Rectal smooth muscle tissue (tissue), 1 donor: ENCODE measurements at regions not wholly inside any gene's neighbourhood (a gene's known extent, or its start where the extent isn't known, plus 50 kb on each side); places are given as distances from the start of the nearest gene placed in this dataset.

Experiments
- H3K27ac ChIP-seq: one replicate; pipeline ENCODE4 v1.7.0; 2013; ENCODE audit warnings: low read depth, low read length, inconsistent platforms
- H3K27me3 ChIP-seq: one replicate; pipeline ENCODE4 v1.7.0; 2013; ENCODE audit warnings: low read length; ENCODE audit not compliant: control insufficient read depth, insufficient read depth
- H3K36me3 ChIP-seq: one replicate; pipeline ENCODE4 v1.7.0; 2013; ENCODE audit warnings: low read length; ENCODE audit not compliant: control insufficient read depth, insufficient read depth
- H3K4me1 ChIP-seq: one replicate; pipeline ENCODE4 v1.7.0; 2013; ENCODE audit warnings: low read length; ENCODE audit not compliant: control insufficient read depth, insufficient read depth
- H3K4me3 ChIP-seq: one replicate; pipeline ENCODE4 v1.7.0; 2013; ENCODE audit warnings: low read length
- H3K9ac ChIP-seq: one replicate; pipeline ENCODE4 v1.7.0; 2013; ENCODE audit warnings: low read length

DNA sequence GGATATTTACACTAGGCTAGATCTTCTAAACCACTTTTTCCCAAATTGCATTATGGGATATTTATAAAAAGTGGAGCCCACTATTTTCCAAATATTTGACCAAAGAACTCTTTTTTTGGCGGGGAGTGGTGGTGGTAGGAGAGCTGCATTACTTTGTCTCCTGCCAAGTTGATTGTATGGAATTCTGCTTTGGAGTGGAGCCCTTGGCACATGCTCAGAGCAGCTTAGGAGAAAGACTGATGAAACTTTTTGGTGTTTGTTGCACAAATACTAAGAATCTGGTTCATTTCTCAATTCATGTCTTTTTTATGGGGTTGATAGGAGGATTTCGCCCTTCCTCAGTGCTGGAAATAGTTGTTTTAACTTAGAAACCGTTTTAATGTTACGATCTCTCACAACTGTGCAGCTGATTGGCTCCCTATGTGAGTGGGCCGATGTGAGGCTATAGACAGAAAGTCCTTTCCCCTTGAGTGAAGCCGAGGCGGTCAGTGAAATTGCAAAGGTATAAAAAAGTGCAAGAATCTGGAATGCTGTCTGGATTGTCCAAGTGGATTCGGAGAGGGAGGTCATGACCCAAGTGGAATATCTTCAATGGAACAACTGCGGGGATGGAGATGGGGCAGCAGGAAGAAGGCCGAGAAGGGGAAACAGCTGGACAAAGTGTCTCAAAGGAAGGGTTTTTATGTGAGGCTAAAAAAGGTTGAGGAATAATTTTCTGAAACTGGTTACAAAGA lies 415.9 kb downstream of the FGF9 start:
- no peak overlapping the region for H3K27ac ChIP-seq
- no peaks in the 10 kb centered on the region for H3K4me1 ChIP-seq
- no peak overlapping the region for H3K4me3 ChIP-seq
- no peak overlapping the region for H3K9ac ChIP-seq
- no peaks in the 10 kb centered on the region for H3K36me3 ChIP-seq
- no peaks in the 10 kb centered on the region for H3K27me3 ChIP-seq

DNA sequence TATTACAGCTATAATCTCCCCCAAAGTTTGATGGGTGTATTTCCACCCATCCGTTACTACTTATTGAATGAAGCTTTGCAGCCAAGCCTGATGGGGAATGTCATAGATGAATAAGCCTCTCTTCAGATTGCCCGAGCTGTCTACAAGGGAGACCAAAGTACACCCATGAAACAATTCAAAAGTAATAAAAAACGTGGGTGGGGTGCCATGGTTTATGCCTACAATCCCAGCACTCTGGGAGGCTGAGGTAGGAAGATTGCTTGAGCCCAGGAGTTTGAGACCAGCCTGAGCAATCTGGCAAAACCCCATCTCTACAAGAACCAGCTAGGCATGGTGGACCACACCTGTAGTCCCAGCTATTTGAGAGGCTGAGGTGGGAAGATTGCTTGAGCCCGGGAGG lies 419.2 kb downstream of the FGF9 start:
- Histone ChIP-seq H3K4me1 (no peaks in the 10 kb centered on the region), H3K27me3 (no peaks in the 10 kb centered on the region), H3K36me3 (no peaks in the 10 kb centered on the region), H3K9ac (no peak overlapping the region), H3K4me3 (no peak overlapping the region), H3K27ac (no peak overlapping the region)

DNA sequence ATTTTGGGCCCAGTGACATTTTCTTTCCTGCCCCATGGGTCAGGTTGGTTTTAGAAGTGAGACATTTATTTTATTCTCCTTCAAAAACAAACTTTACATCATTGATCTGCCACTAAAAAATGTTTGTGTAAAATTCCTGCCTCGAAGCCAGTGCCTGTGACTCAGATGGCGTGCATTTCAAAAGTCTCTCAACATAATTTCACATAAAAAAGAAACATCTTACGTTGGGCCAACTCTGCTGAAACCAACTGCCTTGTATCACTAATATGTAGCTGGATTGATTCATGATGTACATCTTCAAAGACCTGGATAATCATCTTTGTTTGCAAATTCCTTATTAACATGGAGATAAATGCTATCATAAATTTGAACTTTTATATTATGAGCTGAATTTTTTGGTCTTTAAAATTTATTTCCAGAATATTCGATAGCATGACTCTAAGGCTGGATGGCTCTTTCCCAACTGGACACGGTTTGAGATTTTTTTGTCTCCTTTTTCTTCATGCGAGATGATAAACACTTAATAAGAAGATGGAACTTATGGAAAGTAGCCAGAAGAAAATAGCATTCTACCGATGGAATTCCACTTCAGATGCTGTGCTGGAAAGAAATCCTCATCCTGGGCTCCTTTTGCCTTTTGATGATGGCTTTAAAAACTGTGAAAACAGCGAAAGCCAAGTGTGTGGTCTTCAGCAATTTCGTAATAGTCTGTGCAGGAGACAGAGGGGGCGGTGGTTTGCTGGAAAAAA lies 420.5 kb downstream of the FGF9 start:
- no peaks in the 10 kb centered on the region for H3K4me1 ChIP-seq
- H3K27ac ChIP-seq, result no peak overlapping the region
- no peak overlapping the region for H3K4me3 ChIP-seq
- H3K36me3 ChIP-seq, result no peaks in the 10 kb centered on the region
- no peak overlapping the region for H3K9ac ChIP-seq
- H3K27me3 ChIP-seq, result no peaks in the 10 kb centered on the region

DNA sequence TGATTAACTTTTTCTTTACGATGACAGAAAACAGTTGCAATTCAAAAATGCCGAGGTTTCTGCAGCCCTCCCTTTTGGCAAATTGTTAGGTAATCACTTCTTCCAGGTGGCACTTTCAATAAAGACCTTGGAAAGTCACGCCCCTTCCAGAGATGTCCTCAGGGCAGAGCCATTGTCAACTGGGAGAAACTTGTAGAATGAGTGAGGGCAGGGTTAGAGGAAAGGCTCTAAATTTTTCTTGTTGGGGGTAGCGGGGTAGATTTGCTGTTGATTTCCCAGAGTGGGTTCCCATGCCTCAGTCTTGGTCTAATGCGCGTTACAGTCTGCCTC lies 421.1 kb downstream of the FGF9 start:
- H3K9ac ChIP-seq, result no peak overlapping the region
- no peaks in the 10 kb centered on the region for H3K27me3 ChIP-seq
- no peak overlapping the region for H3K27ac ChIP-seq
- no peak overlapping the region for H3K4me3 ChIP-seq
- no peaks in the 10 kb centered on the region for H3K36me3 ChIP-seq
- no peaks in the 10 kb centered on the region for H3K4me1 ChIP-seq

DNA sequence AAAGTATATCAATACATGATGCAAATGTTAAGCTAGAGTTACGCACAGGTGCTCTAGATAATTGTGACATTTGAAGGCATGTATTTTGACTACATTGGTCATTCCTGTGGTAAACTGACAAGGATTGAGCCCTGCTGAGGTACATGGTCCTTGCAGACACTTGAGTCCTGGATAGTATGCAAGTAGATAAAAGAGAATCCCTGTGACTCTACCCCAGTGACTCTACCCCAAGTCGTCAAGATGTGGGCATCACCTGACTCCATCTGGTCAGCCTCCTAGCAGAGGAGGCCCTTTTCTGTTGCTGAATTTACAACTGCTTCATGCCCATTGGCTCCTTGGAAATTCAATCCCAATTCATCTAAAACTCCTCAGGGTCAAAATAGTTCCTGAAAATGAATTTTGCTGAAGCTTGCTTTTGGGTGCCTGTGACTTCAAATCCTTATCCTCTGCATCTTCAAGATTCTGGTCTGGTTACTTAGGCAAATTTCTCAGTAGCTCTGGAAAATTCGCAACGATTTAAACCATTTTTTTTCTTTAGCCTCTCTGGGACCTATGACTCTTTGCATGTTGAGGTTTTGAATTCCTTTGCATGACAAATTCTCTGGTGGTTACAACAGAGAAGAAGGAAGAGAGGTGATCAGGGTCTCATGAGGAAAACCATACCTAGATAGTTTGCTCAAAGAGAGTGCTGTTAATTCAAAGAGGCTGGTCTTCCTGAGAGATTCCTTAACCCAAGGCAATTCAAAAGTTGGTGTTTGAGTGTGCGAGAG lies 422.1 kb downstream of the FGF9 start:
- Histone ChIP-seq H3K36me3 (no peaks in the 10 kb centered on the region), H3K27ac (no peak overlapping the region), H3K4me1 (no peaks in the 10 kb centered on the region), H3K27me3 (no peaks in the 10 kb centered on the region), H3K9ac (no peak overlapping the region), H3K4me3 (no peak overlapping the region)

DNA sequence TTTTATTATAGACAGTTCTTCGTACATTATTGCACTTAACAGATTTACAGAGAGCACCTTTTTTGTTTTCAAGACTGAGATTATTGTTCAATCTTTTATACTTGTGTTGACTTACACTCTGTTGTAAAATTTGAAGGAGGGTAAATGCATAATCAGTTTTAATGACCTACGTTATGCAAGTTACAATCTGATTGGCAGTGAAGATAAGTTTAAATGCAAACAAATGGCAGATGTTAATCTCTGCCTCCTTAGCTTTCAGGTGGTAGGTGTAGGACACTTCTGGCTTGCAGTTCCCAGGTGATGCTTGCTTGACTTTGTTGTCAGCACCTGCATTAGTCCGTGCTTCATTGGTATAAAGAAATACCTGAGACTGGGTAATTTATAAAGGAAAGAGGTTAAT lies 424.9 kb downstream of the FGF9 start:
- H3K4me1 ChIP-seq, result no peaks in the 10 kb centered on the region
- H3K9ac ChIP-seq, result no peak overlapping the region
- H3K36me3 ChIP-seq, result no peaks in the 10 kb centered on the region

DNA sequence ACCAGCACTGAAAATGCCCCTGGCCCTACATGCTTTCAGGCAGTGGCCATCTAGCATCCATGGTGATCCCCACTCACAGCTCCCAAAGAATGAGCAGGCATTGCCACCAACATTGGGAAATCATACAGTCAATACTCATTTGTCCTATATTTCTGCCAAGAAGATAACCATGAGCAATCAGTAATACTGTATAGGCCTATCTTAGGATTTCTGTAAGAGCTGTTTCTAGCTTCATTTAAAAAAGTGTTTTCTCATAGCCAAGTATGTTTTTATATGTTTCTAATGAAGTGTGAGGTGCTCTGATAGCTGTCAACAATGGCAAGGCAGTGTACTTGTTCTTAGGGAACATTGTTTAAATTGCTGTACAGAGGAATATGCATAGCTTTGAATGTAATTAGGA lies 428.7 kb downstream of the FGF9 start:
- no peaks in the 10 kb centered on the region for H3K27me3 ChIP-seq
- no peaks in the 10 kb centered on the region for H3K4me1 ChIP-seq
- H3K36me3 ChIP-seq, result no peaks in the 10 kb centered on the region
- no peak overlapping the region for H3K4me3 ChIP-seq
- H3K27ac ChIP-seq, result no peak overlapping the region
- H3K9ac ChIP-seq, result no peak overlapping the region

More for the DNA sequence above, 424.9 kb downstream of the FGF9 start:
- Histone ChIP-seq H3K27me3 (no peaks in the 10 kb centered on the region), H3K4me3 (no peak overlapping the region), H3K27ac (no peak overlapping the region)

DNA sequence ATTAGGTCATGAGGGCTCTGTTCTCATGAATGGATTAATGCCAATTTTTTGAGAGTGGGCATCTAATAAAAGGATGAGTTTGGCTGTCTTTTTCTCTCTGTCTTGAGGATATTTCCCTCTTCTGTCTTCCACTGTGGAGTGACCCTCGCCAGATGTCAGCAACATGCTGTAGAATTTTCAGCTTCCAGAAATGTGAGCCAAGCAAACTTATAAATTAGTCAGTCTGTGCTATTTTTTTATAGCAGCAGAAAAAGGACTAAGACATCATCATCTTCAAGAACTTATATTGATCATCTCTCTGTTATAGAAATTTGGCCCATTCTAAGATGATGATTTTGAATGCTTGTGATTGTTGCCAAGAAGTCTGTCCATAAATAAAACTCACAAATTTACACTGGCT lies 431.4 kb downstream of the FGF9 start:
- Histone ChIP-seq H3K36me3 (no peaks in the 10 kb centered on the region), H3K4me1 (no peaks in the 10 kb centered on the region), H3K9ac (no peak overlapping the region), H3K27me3 (no peaks in the 10 kb centered on the region), H3K4me3 (no peak overlapping the region), H3K27ac (no peak overlapping the region)

DNA sequence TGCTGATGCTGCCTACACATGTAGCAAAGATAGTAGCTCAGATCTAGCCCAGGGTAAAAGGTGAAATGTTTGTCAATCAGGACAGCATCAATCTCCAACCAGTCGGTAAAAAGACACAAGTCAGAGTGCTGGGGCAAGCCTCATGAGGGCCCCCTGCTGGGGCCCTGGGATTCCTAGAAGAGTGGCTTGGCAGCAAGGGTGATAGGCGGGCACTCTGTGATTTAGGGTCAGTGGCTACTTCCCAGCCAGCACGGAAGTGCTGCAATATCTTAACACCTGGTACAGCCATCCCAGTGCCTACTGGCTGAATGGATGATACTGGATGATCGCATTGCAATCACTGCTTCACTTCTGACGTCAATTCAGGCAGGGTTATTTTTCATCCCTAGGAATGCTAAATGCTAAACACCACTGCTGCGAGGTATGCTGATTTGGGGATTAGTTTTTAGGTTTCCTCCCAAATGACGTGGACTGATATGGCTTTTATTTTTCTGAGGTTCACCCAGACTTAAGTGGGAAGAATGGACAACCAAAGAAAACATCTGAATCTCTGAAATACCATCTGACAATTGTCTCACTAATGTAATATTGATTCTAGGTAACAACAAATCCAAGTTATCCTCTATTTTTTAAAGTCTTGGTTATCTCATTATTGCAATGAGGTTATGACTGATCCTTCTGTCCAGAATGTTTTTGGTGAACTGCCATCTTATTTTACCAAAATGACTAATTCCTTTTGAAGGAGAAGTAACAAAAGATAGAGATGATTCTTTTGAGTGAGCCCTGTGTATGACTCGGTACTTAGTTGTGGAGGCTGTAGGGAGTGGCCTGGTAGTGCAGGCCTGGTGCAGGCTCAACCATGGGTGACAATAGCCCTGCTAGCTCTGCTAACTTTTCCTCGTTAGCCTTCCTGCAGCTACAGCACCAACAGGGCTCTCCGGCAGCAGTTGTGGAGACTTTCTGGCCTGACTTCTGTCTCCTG lies 432.5 kb downstream of the FGF9 start:
- no peaks in the 10 kb centered on the region for H3K36me3 ChIP-seq
- no peaks in the 10 kb centered on the region for H3K4me1 ChIP-seq
- H3K9ac ChIP-seq, result no peak overlapping the region
- H3K27ac ChIP-seq, result no peak overlapping the region
- H3K27me3 ChIP-seq, result no peaks in the 10 kb centered on the region
- H3K4me3 ChIP-seq, result no peak overlapping the region

DNA sequence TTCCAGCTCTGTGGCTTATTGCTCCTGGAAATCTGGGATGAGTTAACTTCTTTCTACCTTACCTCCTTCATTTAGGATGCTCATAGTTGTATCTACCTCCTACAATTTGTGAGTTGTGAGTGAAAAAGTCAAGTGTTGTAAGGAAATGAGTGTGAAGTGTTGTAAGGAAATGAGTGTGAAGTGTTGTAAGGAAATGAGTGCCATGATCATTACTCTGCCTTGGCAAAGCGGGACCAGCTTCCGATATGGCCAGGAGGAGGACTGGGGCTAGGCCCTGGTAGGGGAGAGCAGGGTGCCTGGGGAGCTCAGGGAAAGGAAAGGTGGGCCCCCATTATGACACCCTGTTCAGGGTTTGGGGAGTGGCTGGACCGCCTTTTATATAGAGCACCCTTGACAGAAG lies 435.2 kb downstream of the FGF9 start:
- no peak overlapping the region for H3K27ac ChIP-seq
- H3K9ac ChIP-seq, result no peak overlapping the region
- H3K36me3 ChIP-seq, result no peaks in the 10 kb centered on the region
- H3K4me3 ChIP-seq, result no peak overlapping the region
- no peaks in the 10 kb centered on the region for H3K4me1 ChIP-seq
- H3K27me3 ChIP-seq, result no peaks in the 10 kb centered on the region

DNA sequence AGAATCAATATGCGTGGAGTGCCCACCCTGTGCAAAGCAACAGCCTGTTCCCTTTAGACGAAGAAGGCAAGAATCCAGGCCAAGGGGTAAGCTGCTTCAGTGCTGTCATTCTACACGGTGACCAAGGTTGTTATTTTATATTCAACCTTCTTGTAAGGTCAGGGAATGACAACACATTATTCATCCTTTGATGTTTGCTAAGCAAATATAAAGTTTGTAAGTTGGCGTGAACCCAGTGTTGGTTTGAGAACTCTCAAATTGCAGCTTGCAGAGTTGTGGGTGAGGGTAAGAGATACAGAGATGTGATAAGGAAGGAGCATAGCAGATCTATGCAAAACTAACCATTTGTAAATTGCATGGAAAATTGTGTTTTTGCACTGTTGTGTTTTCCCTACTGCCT lies 436.7 kb downstream of the FGF9 start:
- Histone ChIP-seq H3K27me3 (no peaks in the 10 kb centered on the region), H3K4me3 (no peak overlapping the region), H3K4me1 (no peaks in the 10 kb centered on the region), H3K9ac (no peak overlapping the region), H3K36me3 (no peaks in the 10 kb centered on the region), H3K27ac (no peak overlapping the region)
